Memory B cell (primary cell): ENCODE measurements at regions not wholly inside any gene's neighbourhood (a gene's known extent, or its start where the extent isn't known, plus 50 kb on each side); places are given as distances from the start of the nearest gene placed in this dataset.

ENCODE experiments used
- ATAC-seq: fragments of 150-1000 bp; cut with Tn5 transposase; 2 replicates; pipeline ENCODE4 v1.10.0; 2021; ENCODE audit warnings: low read depth, mild to moderate bottlenecking, moderate library complexity
- DNase-seq, 2 donors: peaks; one replicate each; pipeline ENCODE4 v3.0.0; 2022; ENCODE audit warnings: low spot score in 2 of 2
- H3K27ac Mint-ChIP-seq: one replicate; pipeline ENCODE4 v1.8.0; 2022; ENCODE audit warnings: mild to moderate bottlenecking, moderate library complexity, mixed read lengths
- H3K27me3 Mint-ChIP-seq: one replicate; pipeline ENCODE4 v1.8.0; 2022; ENCODE audit warnings: mixed read lengths
- H3K36me3 Mint-ChIP-seq: one replicate; pipeline ENCODE4 v1.8.0; 2022; ENCODE audit warnings: mild to moderate bottlenecking, mixed read lengths
- H3K4me1 Mint-ChIP-seq: one replicate; pipeline ENCODE4 v1.8.0; 2022; ENCODE audit warnings: mixed read lengths
- H3K4me3 Mint-ChIP-seq: one replicate; pipeline ENCODE4 v1.8.0; 2022; ENCODE audit warnings: mild to moderate bottlenecking, moderate library complexity, mixed read lengths
- H3K9me3 Mint-ChIP-seq: one replicate; pipeline ENCODE4 v1.8.0; 2022; ENCODE audit warnings: mixed read lengths

GRCh38 chr9:134496413-134497282 is 145.0 kb upstream of the COL5A1 start:
- ATAC-seq (no peak), DNase-seq (no peak)
- peaks cover 3% of the 10 kb centered on the region for H3K4me1 Mint-ChIP-seq

DNA sequence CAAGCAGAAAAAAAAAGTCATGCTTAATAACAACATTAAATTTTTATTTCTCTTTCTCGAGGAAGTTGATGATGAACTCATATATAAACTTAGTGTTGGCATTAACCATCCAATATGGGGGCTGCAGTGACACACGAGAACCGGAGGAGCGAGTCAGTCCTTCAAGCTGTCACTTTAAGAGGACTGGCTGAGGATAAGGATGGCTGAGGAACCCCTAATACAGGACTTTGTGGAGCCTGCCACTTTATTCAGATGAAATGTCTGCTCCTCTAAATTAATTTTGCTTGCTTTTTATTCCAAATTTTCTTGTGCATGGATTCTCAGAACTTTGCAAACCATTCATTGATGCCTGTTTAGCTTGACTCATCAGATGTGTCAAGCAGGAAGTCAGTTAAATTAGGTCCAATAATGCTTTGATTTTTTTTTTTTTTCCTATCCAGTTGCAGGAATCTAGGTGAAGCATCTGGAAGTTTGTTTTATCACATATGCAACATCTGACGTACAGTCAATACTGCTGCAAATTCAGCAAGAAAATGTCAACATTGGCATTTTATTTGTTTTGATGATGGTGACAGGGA is 144.2 kb upstream of the COL5A1 start:
- no peak overlapping the region for H3K4me3 Mint-ChIP-seq
- DNase-seq (no peak), ATAC-seq (no peak)
- no peaks in the 10 kb centered on the region for H3K9me3 Mint-ChIP-seq
- peaks cover 20% of the 10 kb centered on the region for H3K27me3 Mint-ChIP-seq
- no peaks in the 10 kb centered on the region for H3K36me3 Mint-ChIP-seq
- H3K27ac Mint-ChIP-seq = no peak overlapping the region
- H3K4me1 Mint-ChIP-seq = peaks cover 5% of the 10 kb centered on the region

More at GRCh38 chr9:134496413-134497282, 145.0 kb upstream of the COL5A1 start:
- H3K27me3 Mint-ChIP-seq = peaks cover 18% of the 10 kb centered on the region
- no peak overlapping the region for H3K27ac Mint-ChIP-seq
- no peak overlapping the region for H3K4me3 Mint-ChIP-seq
- H3K36me3 Mint-ChIP-seq = no peaks in the 10 kb centered on the region
- no peaks in the 10 kb centered on the region for H3K9me3 Mint-ChIP-seq

DNA sequence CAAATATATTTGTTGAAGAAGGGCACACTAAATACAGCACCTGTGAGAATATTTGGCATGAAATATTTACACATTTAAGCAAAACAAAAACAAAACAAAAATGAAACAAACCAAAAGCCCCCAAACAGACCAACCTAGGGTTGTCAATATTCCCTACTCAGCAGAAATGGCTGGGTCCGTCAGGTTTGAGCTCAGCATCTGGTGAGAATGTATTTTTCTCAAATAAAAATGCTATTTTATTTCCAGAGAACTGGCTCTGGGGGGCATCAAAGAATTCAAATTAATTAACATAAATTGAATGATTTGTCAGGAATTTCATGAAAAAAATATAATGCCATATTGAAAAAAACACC is 142.8 kb upstream of the COL5A1 start:
- Mint-ChIP-seq H3K36me3 (no peaks in the 10 kb centered on the region), H3K4me3 (no peak overlapping the region), H3K27me3 (peaks cover 14% of the 10 kb centered on the region), H3K27ac (no peak overlapping the region), H3K4me1 (peaks cover 4% of the 10 kb centered on the region), H3K9me3 (no peaks in the 10 kb centered on the region)
- no peak for ATAC-seq
- DNase-seq = no peak

DNA sequence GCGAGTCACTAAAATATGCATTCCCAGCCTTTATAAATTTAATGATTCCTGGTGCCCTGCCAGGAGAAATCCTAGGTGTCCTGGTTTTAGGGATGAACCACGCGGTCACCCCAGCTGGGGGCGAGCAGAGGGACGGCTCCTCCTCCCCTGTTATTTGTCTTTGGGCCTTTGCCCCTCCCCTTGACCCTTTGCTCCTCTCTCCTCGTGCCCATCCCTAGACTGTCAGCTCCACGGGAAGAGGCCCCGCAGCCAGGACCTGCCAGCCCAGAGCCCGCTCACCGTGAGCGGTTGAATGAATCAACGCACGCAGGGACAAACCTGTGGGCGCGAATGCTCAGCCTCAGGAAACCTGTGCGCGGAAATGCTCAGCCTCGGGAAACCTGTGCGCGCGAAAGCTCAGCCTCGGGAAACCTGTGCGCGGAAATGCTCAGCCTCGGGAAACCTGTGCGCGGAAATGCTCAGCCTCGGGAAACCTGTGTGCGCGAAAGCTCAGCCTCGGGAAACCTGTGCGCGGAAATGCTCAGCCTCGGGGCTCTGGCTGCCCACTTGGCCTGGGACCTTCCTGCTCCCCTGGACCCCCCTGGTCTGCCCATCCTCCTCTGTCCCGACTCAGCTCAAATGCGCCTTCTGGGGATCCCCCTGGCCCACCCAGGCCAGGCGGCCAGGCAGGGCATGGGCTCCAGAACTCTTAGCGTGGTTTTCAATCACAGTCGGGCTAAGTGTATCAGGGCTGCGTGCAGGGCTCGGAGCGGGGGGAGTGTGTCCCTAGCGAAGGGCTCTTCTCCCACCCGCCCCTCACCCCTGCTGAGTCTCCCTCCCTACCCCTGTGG is 140.5 kb upstream of the COL5A1 start:
- H3K4me3 Mint-ChIP-seq = no peak overlapping the region
- no peak overlapping the region for H3K27ac Mint-ChIP-seq
- ATAC-seq = no peak
- no peak for DNase-seq
- H3K9me3 Mint-ChIP-seq = no peaks in the 10 kb centered on the region
- H3K36me3 Mint-ChIP-seq = no peaks in the 10 kb centered on the region
- H3K27me3 Mint-ChIP-seq = peaks cover 12% of the 10 kb centered on the region
- H3K4me1 Mint-ChIP-seq = peaks cover 2% of the 10 kb centered on the region

GRCh38 chr9:134501761-134502265 is 139.8 kb upstream of the COL5A1 start:
- H3K27me3 Mint-ChIP-seq = peaks cover 10% of the 10 kb centered on the region
- H3K9me3 Mint-ChIP-seq = no peaks in the 10 kb centered on the region
- H3K27ac Mint-ChIP-seq = no peak overlapping the region
- DNase-seq (no peak), ATAC-seq (no peak)
- H3K36me3 Mint-ChIP-seq = no peaks in the 10 kb centered on the region
- no peak overlapping the region for H3K4me3 Mint-ChIP-seq
- H3K4me1 Mint-ChIP-seq = peaks cover 2% of the 10 kb centered on the region

GRCh38 chr9:134502266-134502791 is 139.3 kb upstream of the COL5A1 start:
- no peak overlapping the region for H3K4me3 Mint-ChIP-seq
- H3K36me3 Mint-ChIP-seq = no peaks in the 10 kb centered on the region
- no peaks in the 10 kb centered on the region for H3K9me3 Mint-ChIP-seq
- peaks cover 2% of the 10 kb centered on the region for H3K4me1 Mint-ChIP-seq
- H3K27me3 Mint-ChIP-seq = peaks cover 8% of the 10 kb centered on the region
- H3K27ac Mint-ChIP-seq = no peak overlapping the region
- no peak for ATAC-seq
- DNase-seq = no peak

DNA sequence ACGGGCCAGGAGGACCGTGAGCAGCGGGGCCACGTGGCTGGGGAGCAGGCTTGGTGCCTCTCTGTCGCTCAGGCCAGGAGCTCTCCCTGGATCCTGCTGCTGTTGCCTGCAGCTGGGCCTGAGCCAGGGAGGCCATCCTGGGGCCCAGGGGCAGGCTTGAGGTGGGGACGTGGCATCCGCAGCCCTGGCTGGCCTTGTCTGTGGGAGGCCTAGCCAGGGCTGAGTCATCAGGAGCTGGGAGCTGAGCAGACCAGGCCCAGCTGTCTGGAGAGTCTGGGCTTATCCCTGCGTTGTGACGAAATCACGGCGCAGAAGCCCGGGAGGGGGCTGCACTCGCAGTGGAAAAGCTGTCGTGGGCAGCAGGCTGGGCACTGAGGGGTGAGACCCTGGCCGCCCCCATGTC is 138.8 kb upstream of the COL5A1 start:
- Mint-ChIP-seq H3K4me3 (no peak overlapping the region), H3K9me3 (no peaks in the 10 kb centered on the region), H3K27ac (no peak overlapping the region), H3K4me1 (peaks cover 2% of the 10 kb centered on the region), H3K27me3 (peaks cover 8% of the 10 kb centered on the region), H3K36me3 (no peaks in the 10 kb centered on the region)
- DNase-seq = no peak
- no peak for ATAC-seq

DNA sequence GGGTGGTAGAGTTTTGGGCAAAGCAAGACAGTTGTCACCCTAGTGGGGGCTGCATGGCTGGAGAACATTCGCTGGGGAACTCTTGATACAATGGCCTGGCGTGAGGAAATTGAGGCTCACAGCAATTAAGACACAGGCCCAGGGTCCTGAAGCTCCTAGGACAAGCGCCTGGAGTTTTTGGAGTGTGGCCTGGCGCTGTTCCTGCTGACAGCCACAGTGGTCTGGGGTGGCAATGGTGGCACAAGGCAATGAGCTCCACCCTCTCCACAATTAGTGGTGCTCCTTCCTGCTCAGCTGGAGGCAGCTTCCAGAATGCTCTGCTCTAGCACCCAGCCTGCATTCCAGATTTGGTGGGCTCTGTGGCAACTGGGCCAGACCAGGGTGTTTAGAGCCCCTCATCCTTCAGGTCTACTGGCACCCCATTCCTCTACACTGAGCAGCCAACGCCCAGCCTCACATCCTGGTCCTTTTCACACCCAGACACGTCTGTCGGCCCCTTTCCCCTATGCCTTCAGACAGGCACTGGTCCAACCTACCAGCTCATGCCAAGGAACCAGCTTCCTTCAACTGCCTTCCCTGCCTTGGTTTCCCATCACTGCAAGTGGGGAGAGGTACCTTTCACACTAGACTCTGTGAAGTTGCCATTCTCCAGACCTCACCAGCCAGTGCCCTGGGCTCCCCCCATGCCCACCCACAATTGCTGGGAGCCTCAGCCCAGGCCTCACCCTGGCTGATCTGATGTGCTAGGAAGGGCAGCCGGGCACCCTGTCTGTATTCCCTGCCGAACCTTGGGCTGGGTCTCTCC is 138.1 kb upstream of the COL5A1 start:
- Mint-ChIP-seq H3K36me3 (no peaks in the 10 kb centered on the region), H3K9me3 (no peaks in the 10 kb centered on the region), H3K27me3 (peaks cover 8% of the 10 kb centered on the region), H3K27ac (no peak overlapping the region), H3K4me1 (peaks cover 2% of the 10 kb centered on the region), H3K4me3 (no peak overlapping the region)
- ATAC-seq (no peak), DNase-seq (no peak)

- Mint-ChIP-seq H3K4me3 (no peak overlapping the region), H3K27me3 (peaks cover 8% of the 10 kb centered on the region), H3K27ac (no peak overlapping the region), H3K36me3 (no peaks in the 10 kb centered on the region), H3K4me1 (peaks cover 2% of the 10 kb centered on the region), H3K9me3 (no peaks in the 10 kb centered on the region)
- no peak for DNase-seq
- ATAC-seq = no peak
Measured at GRCh38 chr9:134504106-134504385, 137.6 kb upstream of the COL5A1 start.

DNA sequence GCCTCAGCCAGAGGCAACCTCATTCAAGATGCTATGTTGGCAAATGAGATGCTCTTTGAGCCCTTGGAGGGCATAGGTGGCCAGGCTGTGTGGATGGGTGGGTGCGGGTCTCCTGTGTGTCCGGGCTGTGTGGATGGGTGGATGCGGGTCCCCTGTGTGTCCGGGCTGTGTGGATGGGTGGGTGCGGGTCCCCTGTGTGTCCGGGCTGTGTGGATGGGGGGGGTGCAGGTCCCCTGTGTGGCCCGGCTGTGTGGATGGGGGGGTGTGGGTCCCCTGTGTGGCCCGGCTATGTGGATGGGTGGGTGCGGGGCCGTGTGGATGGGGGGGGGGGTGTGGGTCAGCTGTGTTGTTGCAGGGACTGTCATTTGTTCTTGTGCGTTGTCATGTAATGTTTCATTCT is 136.6 kb upstream of the COL5A1 start:
- no peak for ATAC-seq
- H3K4me3 Mint-ChIP-seq = no peak overlapping the region
- no peak for DNase-seq

DNA sequence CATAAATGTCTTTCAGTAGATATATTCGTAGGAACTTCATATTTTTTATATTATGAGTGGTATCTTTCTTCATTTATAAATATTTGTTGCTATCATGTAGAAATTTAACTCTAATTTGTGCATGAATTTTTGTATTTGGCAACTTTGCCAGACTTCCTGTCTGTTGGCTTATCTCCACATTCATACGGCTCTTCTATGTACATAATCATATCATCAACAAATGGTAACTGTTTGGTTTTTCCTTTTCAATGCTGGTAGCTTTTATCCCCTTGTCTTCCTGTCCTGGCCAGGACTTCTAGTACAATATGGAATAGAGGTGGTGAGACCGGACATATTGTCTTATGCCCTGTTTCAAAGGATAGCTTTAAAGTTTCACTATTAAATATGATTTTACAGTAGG is 132.3 kb upstream of the COL5A1 start:
- ATAC-seq (no peak), DNase-seq (no peak)
- Mint-ChIP-seq H3K27me3 (peaks cover 10% of the 10 kb centered on the region), H3K36me3 (peaks cover 2% of the 10 kb centered on the region), H3K4me3 (no peak overlapping the region), H3K4me1 (no peaks in the 10 kb centered on the region), H3K27ac (no peak overlapping the region), H3K9me3 (no peaks in the 10 kb centered on the region)

More for the DNA sequence above, 136.6 kb upstream of the COL5A1 start:
- peaks cover 8% of the 10 kb centered on the region for H3K27me3 Mint-ChIP-seq
- no peaks in the 10 kb centered on the region for H3K36me3 Mint-ChIP-seq
- no peaks in the 10 kb centered on the region for H3K9me3 Mint-ChIP-seq
- H3K27ac Mint-ChIP-seq = no peak overlapping the region
- H3K4me1 Mint-ChIP-seq = peaks cover 2% of the 10 kb centered on the region

DNA sequence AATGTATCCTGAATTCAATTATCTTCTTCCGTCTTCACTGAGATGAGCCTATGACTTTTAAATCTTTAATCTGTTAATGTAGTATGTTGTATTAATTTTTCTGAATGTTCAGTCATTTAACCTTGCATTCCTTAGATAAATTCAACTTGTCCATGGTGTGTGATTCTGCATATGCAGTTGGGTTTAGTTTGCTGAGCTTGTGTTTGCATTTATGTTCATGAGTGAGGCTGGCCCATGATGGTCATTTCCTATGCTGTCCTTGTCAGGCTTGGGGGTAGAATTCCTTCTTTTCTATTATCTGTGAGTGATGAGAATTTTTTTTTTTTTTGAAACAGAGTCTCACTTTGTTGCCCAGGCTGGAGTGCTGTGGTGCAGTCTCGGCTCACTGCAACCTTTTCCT is 131.8 kb upstream of the COL5A1 start:
- peaks cover 2% of the 10 kb centered on the region for H3K36me3 Mint-ChIP-seq
- no peak for DNase-seq
- no peak overlapping the region for H3K27ac Mint-ChIP-seq
- ATAC-seq = no peak
- H3K9me3 Mint-ChIP-seq = no peaks in the 10 kb centered on the region
- no peaks in the 10 kb centered on the region for H3K4me1 Mint-ChIP-seq
- no peak overlapping the region for H3K4me3 Mint-ChIP-seq
- peaks cover 11% of the 10 kb centered on the region for H3K27me3 Mint-ChIP-seq

DNA sequence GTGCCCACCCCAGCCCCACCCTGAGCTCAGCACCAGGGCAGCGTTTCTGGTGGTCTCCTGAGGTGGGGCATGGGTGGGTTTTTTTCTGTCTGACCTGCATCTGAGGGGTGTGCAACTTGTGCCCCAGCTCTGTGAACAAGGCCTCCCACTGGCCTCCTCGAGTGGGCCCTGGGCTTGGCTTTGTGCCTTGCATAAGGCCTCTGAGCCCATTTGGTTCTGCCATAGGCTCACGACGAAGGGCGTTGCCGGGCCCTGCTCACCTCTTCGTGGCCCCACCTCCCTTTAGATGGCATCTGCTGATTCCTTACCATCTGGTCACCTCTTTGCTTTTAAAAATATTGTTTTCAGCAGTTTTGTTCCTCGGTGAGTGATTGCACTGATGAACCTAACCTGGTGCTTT is 127.1 kb upstream of the COL5A1 start:
- ATAC-seq = no peak
- H3K36me3 Mint-ChIP-seq = peaks cover 3% of the 10 kb centered on the region
- H3K9me3 Mint-ChIP-seq = no peaks in the 10 kb centered on the region
- H3K27ac Mint-ChIP-seq = no peak overlapping the region
- no peak for DNase-seq
- H3K4me3 Mint-ChIP-seq = no peak overlapping the region
- peaks cover 15% of the 10 kb centered on the region for H3K27me3 Mint-ChIP-seq
- H3K4me1 Mint-ChIP-seq = no peaks in the 10 kb centered on the region
